Transverse colon (tissue), 4 donors: ENCODE measurements at regions not wholly inside any gene's neighbourhood (a gene's known extent, or its start where the extent isn't known, plus 50 kb on each side); places are given as distances from the start of the nearest gene placed in this dataset.

Experiments
- DNase-seq: peaks from one replicate; pipeline ENCODE4 v3.0.0-alpha.2; 2019
- H3K27ac ChIP-seq, 4 donors: fragments of 200-600 bp; sonication (generic); 2 replicates each; pipeline ENCODE4 v1.5.1; 2016 to 2018; ENCODE audit warnings: inconsistent platforms in 4 of 4
- H3K27me3 ChIP-seq: fragments of 200-600 bp; sonication (generic); 2 replicates; pipeline ENCODE4 v1.5.1; 2017; ENCODE audit warnings: inconsistent platforms
- H3K36me3 ChIP-seq, 4 donors: fragments of 200-600 bp; sonication (generic); 2 replicates each; pipeline ENCODE4 v1.5.1; 2017 to 2019; ENCODE audit warnings: inconsistent platforms in 4 of 4
- H3K4me1 ChIP-seq, 4 donors: fragments of 200-600 bp; sonication (generic); 2 replicates each; pipeline ENCODE4 v1.5.1; 2017 to 2020; ENCODE audit warnings: inconsistent platforms in 4 of 4
- H3K4me3 ChIP-seq, 4 donors: fragments of 200-600 bp; sonication (generic); 1 replicate in 1 of 4; 2 replicates in 3 of 4; pipeline versions ENCODE4 v1.5.1 to v1.6.1; 2017 to 2019; ENCODE audit warnings: inconsistent platforms in 4 of 4
- H3K9me3 ChIP-seq, 2 donors: fragments of 200-600 bp; sonication (generic); 2 replicates each; pipeline ENCODE4 v1.5.1; 2017 to 2019; ENCODE audit warnings: inconsistent platforms in 2 of 2
- EP300 ChIP-seq: sonication (generic); formaldehyde crosslinking; IDR thresholded peaks from one replicate; pipeline ENCODE4 v1.6.1; 2017; ENCODE audit warnings: antibody characterized with exemption, low read depth
- POLR2A ChIP-seq: fragments of 450-650 bp; IDR thresholded peaks from one replicate; pipeline ENCODE4 v1.6.1; 2016; ENCODE audit warnings: antibody characterized with exemption, mild to moderate bottlenecking, moderate library complexity
- POLR2AphosphoS5 ChIP-seq, 3 donors: sonication (generic); formaldehyde crosslinking; IDR thresholded peaks; one replicate each; pipeline ENCODE4 v1.6.1; 2016; ENCODE audit warnings: antibody characterized with exemption in 3 of 3
- WGBS, 2 donors: methylation state at CpG; one replicate each; pipeline ENCODE4 v1.1.5; 2018; ENCODE audit warnings: low coverage in 1 of 2; 5-methylcytosine and 5-hydroxymethylcytosine counted together
- in situ Hi-C, 4 donors: fragments of 200-750 bp; cut with MboI; loops; one replicate each; pipeline versions ENCODE4 v1.15.0 to v1.15.1; 2017; ENCODE audit warnings: low sequenced_read_pairs in 3 of 4, low pct_ligation_motif_present in 1 of 4, low pct_unique_long_range_greater_than_20kb in 1 of 4
- intact Hi-C: fragments of 100-400 bp; cut with DNase I; formaldehyde crosslinking; loops from one replicate; pipeline ENCODE4 v1.15.1; 2023; ENCODE audit warnings: low total_unique reads
- TF ChIP-seq, protein P1 (sequence below), 5 experiments: fragments of 200-600 bp in 3 of 5; fragments of 450-650 bp in 2 of 5; sonication (generic) in 3 of 5; IDR thresholded peaks; 1 replicate in 2 of 5; 2 replicates in 3 of 5; pipeline ENCODE4 v1.5.1; 2016 to 2017; ENCODE audit warnings: antibody characterized with exemption in 5 of 5, inconsistent platforms in 3 of 5, mild to moderate bottlenecking in 2 of 5, moderate library complexity in 1 of 5

DNA sequence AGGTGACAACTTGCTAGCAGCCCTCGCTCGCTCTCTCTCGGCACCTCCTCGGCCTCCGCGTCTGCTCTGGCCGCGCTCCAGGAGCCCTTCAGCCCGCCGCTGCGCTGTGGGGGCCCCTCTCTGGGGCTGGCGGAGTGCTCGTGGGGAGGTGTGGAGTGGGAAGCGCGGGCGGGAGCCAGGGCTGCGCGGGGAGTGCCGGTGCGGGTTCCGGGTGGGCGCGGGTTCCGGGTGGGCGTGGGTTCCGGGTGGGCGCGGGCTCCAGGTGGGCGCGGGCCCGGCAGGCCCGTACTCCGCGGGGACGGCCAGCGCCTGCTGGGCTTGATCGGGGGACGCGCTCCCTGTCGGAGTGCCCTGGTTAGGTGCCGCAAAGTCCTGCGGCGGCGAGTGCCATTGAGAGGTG lies 384.3 kb downstream of the GPM6A start:
- in situ Hi-C loops (no loop called here), intact Hi-C loops (no loop called here)
- Histone ChIP-seq H3K9me3 (no peaks in the 10 kb centered on the region), H3K27ac (no peak overlapping the region), H3K27me3 (no peaks in the 10 kb centered on the region), H3K36me3 (no peaks in the 10 kb centered on the region), H3K4me1 (no peaks in the 10 kb centered on the region), H3K4me3 (no peak overlapping the region)
- WGBS, 2 donors: 97% methylated on average over 35 of the region's 44 CpGs; no CpG with 5 or more reads in 1 of the 2 donors
- no peak for DNase-seq
- TF ChIP-seq, protein P1, sequence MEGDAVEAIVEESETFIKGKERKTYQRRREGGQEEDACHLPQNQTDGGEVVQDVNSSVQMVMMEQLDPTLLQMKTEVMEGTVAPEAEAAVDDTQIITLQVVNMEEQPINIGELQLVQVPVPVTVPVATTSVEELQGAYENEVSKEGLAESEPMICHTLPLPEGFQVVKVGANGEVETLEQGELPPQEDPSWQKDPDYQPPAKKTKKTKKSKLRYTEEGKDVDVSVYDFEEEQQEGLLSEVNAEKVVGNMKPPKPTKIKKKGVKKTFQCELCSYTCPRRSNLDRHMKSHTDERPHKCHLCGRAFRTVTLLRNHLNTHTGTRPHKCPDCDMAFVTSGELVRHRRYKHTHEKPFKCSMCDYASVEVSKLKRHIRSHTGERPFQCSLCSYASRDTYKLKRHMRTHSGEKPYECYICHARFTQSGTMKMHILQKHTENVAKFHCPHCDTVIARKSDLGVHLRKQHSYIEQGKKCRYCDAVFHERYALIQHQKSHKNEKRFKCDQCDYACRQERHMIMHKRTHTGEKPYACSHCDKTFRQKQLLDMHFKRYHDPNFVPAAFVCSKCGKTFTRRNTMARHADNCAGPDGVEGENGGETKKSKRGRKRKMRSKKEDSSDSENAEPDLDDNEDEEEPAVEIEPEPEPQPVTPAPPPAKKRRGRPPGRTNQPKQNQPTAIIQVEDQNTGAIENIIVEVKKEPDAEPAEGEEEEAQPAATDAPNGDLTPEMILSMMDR (IDR thresholded peaks at IDR 0.05): no peak
- TF ChIP-seq POLR2A (no peak), EP300 (no peak), POLR2AphosphoS5 (IDR thresholded peaks at IDR 0.05) (no peak)

DNA sequence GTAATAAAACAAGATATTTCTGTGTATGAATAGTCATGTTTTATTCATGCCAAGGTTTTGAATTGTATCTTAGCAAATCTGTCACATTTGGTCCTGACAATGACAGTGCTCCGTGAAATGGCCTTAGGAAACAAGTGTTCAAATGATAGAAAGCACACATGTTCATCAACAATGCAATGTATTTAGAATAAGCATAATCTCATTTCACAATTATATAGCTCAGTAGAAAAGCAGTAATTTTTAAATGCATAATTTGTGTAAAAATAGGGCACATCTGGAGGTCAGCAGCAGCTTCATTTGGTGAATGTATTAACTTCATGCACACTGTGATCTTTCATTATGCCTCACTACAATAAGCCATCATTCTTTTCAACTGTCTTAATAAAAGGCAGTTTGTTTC lies 380.4 kb downstream of the GPM6A start:
- H3K4me1 ChIP-seq: no peaks in the 10 kb centered on the region
- H3K36me3 ChIP-seq: no peaks in the 10 kb centered on the region
- TF ChIP-seq POLR2AphosphoS5 (IDR thresholded peaks at IDR 0.05): no peak
- TF ChIP-seq, protein P1 (IDR thresholded peaks at IDR 0.05): no peak
- no peak for TF ChIP-seq POLR2A
- no peak for TF ChIP-seq EP300
- no peak overlapping the region for H3K27ac ChIP-seq
- H3K9me3 ChIP-seq: no peaks in the 10 kb centered on the region
- WGBS, 2 donors: 74 to 82% methylated on average over 1 of the region's 1 CpG
- no peaks in the 10 kb centered on the region for H3K27me3 ChIP-seq
- DNase-seq: no peak
- intact Hi-C loops: no loop called here
- in situ Hi-C loops: no loop called here
- no peak overlapping the region for H3K4me3 ChIP-seq

DNA sequence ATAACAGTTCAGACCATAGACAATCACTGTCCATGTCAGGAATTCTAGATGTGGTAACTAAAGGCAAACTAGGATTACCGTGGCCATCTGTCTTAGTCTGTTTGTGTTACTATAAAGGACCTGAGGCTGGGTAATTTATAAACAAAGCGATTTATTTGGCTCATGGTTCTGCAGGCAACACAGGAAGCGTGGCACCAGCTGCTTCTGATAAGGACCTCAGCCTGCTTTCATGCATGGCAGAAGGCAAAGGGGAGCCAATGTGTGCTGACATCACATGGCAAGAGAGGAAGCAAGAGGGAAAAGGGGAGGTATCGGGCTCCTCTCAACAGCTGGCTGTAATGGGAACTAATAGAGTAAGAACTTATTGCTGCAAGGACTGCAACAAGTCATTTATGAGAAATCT lies 376.7 kb downstream of the GPM6A start:
- intact Hi-C loops: no loop called here
- H3K27me3 ChIP-seq: no peaks in the 10 kb centered on the region
- H3K4me1 ChIP-seq: no peaks in the 10 kb centered on the region
- H3K9me3 ChIP-seq: no peaks in the 10 kb centered on the region
- WGBS, 2 donors: 20 to 39% methylated on average over 1 to 4 of the region's 4 CpGs
- TF ChIP-seq EP300 (no peak), POLR2A (no peak), POLR2AphosphoS5 (IDR thresholded peaks at IDR 0.05) (no peak)
- TF ChIP-seq, protein P1 (IDR thresholded peaks at IDR 0.05): no peak
- DNase-seq: no peak
- H3K36me3 ChIP-seq: no peaks in the 10 kb centered on the region
- H3K27ac ChIP-seq: no peak overlapping the region
- H3K4me3 ChIP-seq: no peak overlapping the region
- in situ Hi-C loops: no loop called here

DNA sequence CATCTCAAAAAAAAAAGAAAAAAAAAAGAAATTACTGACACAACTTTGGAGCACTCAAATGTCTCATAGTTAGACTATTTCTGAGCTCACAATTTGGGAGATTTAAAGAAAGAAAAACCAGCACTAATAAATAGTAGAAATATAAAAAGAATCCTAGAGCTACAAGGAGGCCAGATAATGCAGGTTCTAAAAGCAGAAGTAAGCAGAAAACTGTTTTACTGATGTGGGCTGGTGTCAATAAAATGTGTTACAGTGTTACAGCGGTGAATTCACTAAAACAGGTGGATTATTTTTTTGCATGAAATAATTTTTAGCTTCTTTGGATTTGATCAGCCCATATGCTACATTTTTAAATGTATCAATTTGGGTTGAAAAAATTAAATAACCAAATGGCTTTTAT lies 375.9 kb downstream of the GPM6A start:
- intact Hi-C loops (no loop called here), in situ Hi-C loops (no loop called here)
- no peak for DNase-seq
- no peak overlapping the region for H3K4me3 ChIP-seq
- H3K4me1 ChIP-seq: no peaks in the 10 kb centered on the region
- H3K27me3 ChIP-seq: no peaks in the 10 kb centered on the region
- WGBS, 2 donors: 63 to 87% methylated on average over 1 of the region's 1 CpG
- H3K9me3 ChIP-seq: no peaks in the 10 kb centered on the region
- H3K27ac ChIP-seq: no peak overlapping the region
- TF ChIP-seq, protein P1 (IDR thresholded peaks at IDR 0.05): no peak
- no peak for TF ChIP-seq POLR2A
- TF ChIP-seq POLR2AphosphoS5 (IDR thresholded peaks at IDR 0.05): no peak
- no peak for TF ChIP-seq EP300
- H3K36me3 ChIP-seq: no peaks in the 10 kb centered on the region
